CD4-positive, alpha-beta T cell (primary cell): ENCODE measurements at regions not wholly inside any gene's neighbourhood (a gene's known extent, or its start where the extent isn't known, plus 50 kb on each side); places are given as distances from the start of the nearest gene placed in this dataset.

Experiments used
- ATAC-seq: fragments of 200-7000 bp; cut with Tn5 transposase; one replicate; pipeline ENCODE4 v1.10.0; 2022; ENCODE audit warnings: mild to moderate bottlenecking; ENCODE audit not compliant: poor library complexity
- CTCF ChIA-PET: fragments of 350-600 bp; sonication (Branson Sonifier 250); formaldehyde crosslinking; loops from one replicate; lab custom pipeline; 2021; ENCODE audit warnings: antibody characterized with exemption, inconsistent platforms; lab: Charles Lee
- POLR2A ChIA-PET: fragments of 350-600 bp; sonication (Branson Sonifier 250); formaldehyde crosslinking; loops from one replicate; lab custom pipeline; 2021; ENCODE audit warnings: antibody characterized with exemption, inconsistent platforms; lab: Charles Lee
- DNase-seq, 14 experiments: peaks; one replicate each; pipeline ENCODE4 v3.0.0-alpha.2; 2013 to 2020; ENCODE audit warnings: mixed read lengths in 2 of 14
- H3K27ac ChIP-seq, 2 donors: one replicate each; pipeline versions ENCODE4 v1.5.1 to v1.7.0; 2013; ENCODE audit warnings: low read length in 2 of 2, low read depth in 1 of 2, mild to moderate bottlenecking in 1 of 2
- H3K27me3 ChIP-seq, 2 experiments: 1 replicate in 1 of 2; 2 replicates in 1 of 2; pipeline versions ENCODE4 v1.6.1 to v1.7.0; 2013; ENCODE audit warnings: low read length in 2 of 2, control low read depth in 1 of 2, mild to moderate bottlenecking in 1 of 2, moderate library complexity in 1 of 2; ENCODE audit not compliant: insufficient read depth in 2 of 2, control insufficient read depth in 1 of 2
- H3K36me3 ChIP-seq: one replicate; pipeline ENCODE4 v1.6.1; 2013; ENCODE audit warnings: low read length, control low read depth; ENCODE audit not compliant: insufficient read depth
- H3K4me1 ChIP-seq: one replicate; pipeline ENCODE4 v1.6.1; 2013; ENCODE audit warnings: low read length, control low read depth; ENCODE audit not compliant: insufficient read depth
- H3K4me3 ChIP-seq: one replicate; pipeline ENCODE4 v1.5.1; 2013; ENCODE audit warnings: mild to moderate bottlenecking, low read length, moderate library complexity
- H3K9me3 ChIP-seq, 2 experiments: 1 replicate in 1 of 2; 2 replicates in 1 of 2; pipeline versions ENCODE4 v1.6.1 to v1.7.0; 2013; ENCODE audit warnings: low read length in 2 of 2, mild to moderate bottlenecking in 2 of 2, control low read depth in 1 of 2, moderate library complexity in 1 of 2; ENCODE audit not compliant: control insufficient read depth in 1 of 2, insufficient read depth in 1 of 2
- H3K27ac Mint-ChIP-seq: one replicate; pipeline ENCODE4 v1.8.0; 2020; ENCODE audit warnings: mixed read lengths
- H3K27me3 Mint-ChIP-seq: one replicate; pipeline ENCODE4 v1.8.0; 2021; ENCODE audit warnings: mixed read lengths
- H3K36me3 Mint-ChIP-seq: one replicate; pipeline ENCODE4 v1.8.0; 2021; ENCODE audit warnings: low read depth, mixed read lengths
- H3K4me1 Mint-ChIP-seq: one replicate; pipeline ENCODE4 v1.8.0; 2021; ENCODE audit warnings: low read depth, mixed read lengths
- H3K4me3 Mint-ChIP-seq: one replicate; pipeline ENCODE4 v1.8.0; 2020; ENCODE audit warnings: mild to moderate bottlenecking, mixed read lengths
- H3K9me3 Mint-ChIP-seq: one replicate; pipeline ENCODE4 v1.8.0; 2020; ENCODE audit warnings: mixed read lengths
- intact Hi-C, 2 experiments: fragments of 100-400 bp; cut with DNase I in 1 of 2; cut with micrococcal nuclease in 1 of 2; formaldehyde crosslinking; loops; one replicate each; pipeline versions ENCODE4 v1.15.1 to v1.9.0; 2023 to 2025; cut with DNase I, micrococcal nuclease
- TF ChIP-seq, protein P1 (sequence below): fragments of 200-600 bp; IDR thresholded peaks from one replicate; pipeline ENCODE4 v1.8.0; 2022; ENCODE audit warnings: antibody characterized with exemption, mild to moderate bottlenecking

- H3K4me1 ChIP-seq, result peaks cover 45% of the 10 kb centered on the region
- no peak overlapping the region for H3K27ac ChIP-seq
- intact Hi-C loops, result loop anchor here in 1 of 2 experiments (5.0 to 10.0 kb wide), 2 partner anchors 126 to 329 kb away; partner anchors contain the start of genes ARL15 and SNX18
- ChIA-PET CTCF (no interaction called here), POLR2A (interaction anchor here (1.0 kb wide), 1 partner anchor 38 kb away, joined by 3 read pairs; no protein-coding TSS in a partner anchor)
- no peaks in the 10 kb centered on the region for H3K27me3 ChIP-seq
- Mint-ChIP-seq H3K27me3 (no peaks in the 10 kb centered on the region), H3K27ac (peak overlapping the region; percentile 97), H3K4me1 (peaks cover 67% of the 10 kb centered on the region), H3K9me3 (no peaks in the 10 kb centered on the region), H3K36me3 (no peaks in the 10 kb centered on the region), H3K4me3 (no peak overlapping the region)
- peak in 1 of 14 experiments; percentile 7 for DNase-seq
- H3K9me3 ChIP-seq, result peaks cover 0 to 3% of the 10 kb centered on the region in 2 experiments
- TF ChIP-seq, protein P1, sequence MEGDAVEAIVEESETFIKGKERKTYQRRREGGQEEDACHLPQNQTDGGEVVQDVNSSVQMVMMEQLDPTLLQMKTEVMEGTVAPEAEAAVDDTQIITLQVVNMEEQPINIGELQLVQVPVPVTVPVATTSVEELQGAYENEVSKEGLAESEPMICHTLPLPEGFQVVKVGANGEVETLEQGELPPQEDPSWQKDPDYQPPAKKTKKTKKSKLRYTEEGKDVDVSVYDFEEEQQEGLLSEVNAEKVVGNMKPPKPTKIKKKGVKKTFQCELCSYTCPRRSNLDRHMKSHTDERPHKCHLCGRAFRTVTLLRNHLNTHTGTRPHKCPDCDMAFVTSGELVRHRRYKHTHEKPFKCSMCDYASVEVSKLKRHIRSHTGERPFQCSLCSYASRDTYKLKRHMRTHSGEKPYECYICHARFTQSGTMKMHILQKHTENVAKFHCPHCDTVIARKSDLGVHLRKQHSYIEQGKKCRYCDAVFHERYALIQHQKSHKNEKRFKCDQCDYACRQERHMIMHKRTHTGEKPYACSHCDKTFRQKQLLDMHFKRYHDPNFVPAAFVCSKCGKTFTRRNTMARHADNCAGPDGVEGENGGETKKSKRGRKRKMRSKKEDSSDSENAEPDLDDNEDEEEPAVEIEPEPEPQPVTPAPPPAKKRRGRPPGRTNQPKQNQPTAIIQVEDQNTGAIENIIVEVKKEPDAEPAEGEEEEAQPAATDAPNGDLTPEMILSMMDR, result no peak
- H3K36me3 ChIP-seq, result no peaks in the 10 kb centered on the region
- H3K4me3 ChIP-seq, result no peak overlapping the region
- no peak for ATAC-seq
Observed at GRCh38 chr5:54643685-54644106, 126.1 kb downstream of the SNX18 start.

DNA sequence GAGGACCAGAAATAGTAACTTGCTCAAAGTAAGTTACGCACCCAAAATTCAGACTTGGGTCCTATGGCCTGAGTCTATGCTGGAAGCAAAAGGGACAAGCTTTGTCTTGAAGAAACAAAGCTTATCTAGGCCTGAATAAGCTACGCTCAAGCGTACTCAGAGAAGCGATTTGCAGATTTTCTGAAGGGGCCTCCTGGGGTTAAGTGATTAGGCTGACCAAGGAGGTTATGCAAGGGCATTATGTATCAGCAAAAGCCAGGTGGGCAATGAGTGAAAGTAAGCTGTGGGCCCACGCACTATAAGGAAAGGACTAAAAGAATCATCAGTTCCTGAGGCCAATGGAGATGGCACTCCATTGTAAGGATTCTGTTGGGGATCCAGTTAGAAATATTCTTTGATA, 122.1 kb downstream of the SNX18 start:
- H3K27me3 Mint-ChIP-seq, result no peaks in the 10 kb centered on the region
- no peak overlapping the region for H3K4me3 Mint-ChIP-seq
- no peaks in the 10 kb centered on the region for H3K36me3 Mint-ChIP-seq
- H3K27ac Mint-ChIP-seq, result no peak overlapping the region
- no peak for ATAC-seq
- intact Hi-C loops, result loop anchor here in 1 of 2 experiments (5.0 to 10.0 kb wide), 2 partner anchors 122 to 325 kb away; partner anchors contain the start of genes ARL15 and SNX18
- H3K9me3 Mint-ChIP-seq, result no peaks in the 10 kb centered on the region
- no peak overlapping the region for H3K4me3 ChIP-seq
- TF ChIP-seq, protein P1, result no peak
- peaks cover 22% of the 10 kb centered on the region for H3K4me1 ChIP-seq
- H3K36me3 ChIP-seq, result no peaks in the 10 kb centered on the region
- H3K27ac ChIP-seq, result no peak overlapping the region
- peaks cover 54% of the 10 kb centered on the region for H3K4me1 Mint-ChIP-seq
- CTCF ChIA-PET, result interaction anchor here (1.2 kb wide), 1 partner anchor 206 kb away, joined by 4 read pairs; no protein-coding TSS in a partner anchor
- DNase-seq, result no peak
- POLR2A ChIA-PET, result no interaction called here
- no peaks in the 10 kb centered on the region for H3K9me3 ChIP-seq
- no peaks in the 10 kb centered on the region for H3K27me3 ChIP-seq

- H3K4me1 Mint-ChIP-seq, result peaks cover 39% of the 10 kb centered on the region
- Histone ChIP-seq H3K9me3 (no peaks in the 10 kb centered on the region), H3K4me1 (peaks cover 11% of the 10 kb centered on the region), H3K4me3 (no peak overlapping the region), H3K27ac (no peak overlapping the region), H3K27me3 (no peaks in the 10 kb centered on the region), H3K36me3 (no peaks in the 10 kb centered on the region)
- POLR2A ChIA-PET, result interaction anchor here (0.8 to 1.8 kb wide), 5 partner anchors 8 to 106 kb away, joined by 4 to 13 read pairs (median 7); no protein-coding TSS in a partner anchor
- TF ChIP-seq, protein P1, result no peak
- H3K36me3 Mint-ChIP-seq, result no peaks in the 10 kb centered on the region
- H3K9me3 Mint-ChIP-seq, result no peaks in the 10 kb centered on the region
- CTCF ChIA-PET, result interaction anchor here (0.7 kb wide), 1 partner anchor 40 kb away, joined by 3 read pairs; no protein-coding TSS in a partner anchor
- ATAC-seq (peak; percentile 73), DNase-seq (peak in 3 of 14 experiments; percentile 33 to 58 (median 41))
- intact Hi-C loops, result no loop called here
- H3K4me3 Mint-ChIP-seq, result peak overlapping the region; percentile 12
- H3K27ac Mint-ChIP-seq, result peak overlapping the region; percentile 34
- H3K27me3 Mint-ChIP-seq, result no peaks in the 10 kb centered on the region
Observed at GRCh38 chr5:54638106-54638505, 120.5 kb downstream of the SNX18 start.
